ENCODE measurements at regions not wholly inside any gene's neighbourhood (a gene's known extent, or its start where the extent isn't known, plus 50 kb on each side); places are given as distances from the start of the nearest gene placed in this dataset.

DNA sequence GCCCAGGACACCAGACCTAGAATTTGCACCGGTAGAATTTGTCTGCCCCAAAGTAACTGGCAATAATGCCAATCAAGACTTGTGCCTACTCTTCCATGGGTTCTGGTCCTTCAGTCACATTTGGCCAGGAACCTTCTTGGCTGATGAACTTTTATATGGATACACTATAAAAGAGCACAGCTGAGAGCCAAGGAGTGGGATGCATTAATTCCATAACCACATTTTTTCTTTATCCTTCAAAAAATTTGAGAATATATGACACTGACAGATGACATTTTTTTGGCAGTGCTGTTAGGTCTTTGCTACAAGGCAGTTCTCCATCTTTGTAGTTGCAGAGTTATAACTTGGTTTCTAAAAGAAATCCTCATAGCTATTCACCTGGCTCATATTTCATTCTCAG is 129.2 kb upstream of the HDAC9 start:
- no peak for DNase-seq (ENCODE audit: insufficient read length, low spot score)
- TF ChIP-seq PAX5 (IDR thresholded peaks at IDR 0.05; ENCODE audit: insufficient read depth, low read length, severe bottlenecking), result no peak
- no peak for TF ChIP-seq POU2F2 (IDR thresholded peaks at IDR 0.05; ENCODE audit: low read depth, low read length)
- no peak for TF ChIP-seq SPI1 (IDR thresholded peaks at IDR 0.05; ENCODE audit: low read depth, low read length)
- no peak for TF ChIP-seq TAF1 (IDR thresholded peaks at IDR 0.05; ENCODE audit: low read depth, low read length)
- TF ChIP-seq POLR2AphosphoS5 (IDR thresholded peaks at IDR 0.05; ENCODE audit: low read depth, low read length), result no peak
- TF ChIP-seq POLR2A (IDR thresholded peaks at IDR 0.05; ENCODE audit: low read depth, low read length), result no peak
- no peak for FAIRE-seq

DNA sequence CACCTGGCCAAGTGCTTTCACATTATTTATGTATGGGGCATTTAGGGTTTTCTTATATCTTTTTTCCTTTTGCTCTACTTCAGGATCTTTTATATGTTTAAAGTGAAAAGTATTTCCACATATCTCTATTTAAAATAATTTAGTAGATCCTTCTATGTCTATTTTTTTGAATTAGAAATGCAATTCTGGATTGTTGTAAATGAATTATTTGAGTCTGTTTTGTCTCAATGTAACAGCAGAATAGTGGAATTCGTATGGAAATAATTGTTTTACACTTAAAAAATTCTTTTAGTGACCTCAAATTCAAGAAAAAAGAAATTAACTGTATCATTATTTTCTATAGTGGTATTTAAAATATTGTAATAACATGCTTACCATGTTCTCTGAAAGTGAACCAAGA is 126.5 kb upstream of the HDAC9 start:
- TF ChIP-seq POLR2A (IDR thresholded peaks at IDR 0.05; ENCODE audit: low read depth, low read length) (no peak), POU2F2 (IDR thresholded peaks at IDR 0.05; ENCODE audit: low read depth, low read length) (no peak), PAX5 (IDR thresholded peaks at IDR 0.05; ENCODE audit: insufficient read depth, low read length, severe bottlenecking) (no peak), POLR2AphosphoS5 (IDR thresholded peaks at IDR 0.05; ENCODE audit: low read depth, low read length) (no peak), TAF1 (IDR thresholded peaks at IDR 0.05; ENCODE audit: low read depth, low read length) (no peak), SPI1 (IDR thresholded peaks at IDR 0.05; ENCODE audit: low read depth, low read length) (no peak)
- DNase-seq (ENCODE audit: insufficient read length, low spot score) (no peak), FAIRE-seq (no peak)

DNA sequence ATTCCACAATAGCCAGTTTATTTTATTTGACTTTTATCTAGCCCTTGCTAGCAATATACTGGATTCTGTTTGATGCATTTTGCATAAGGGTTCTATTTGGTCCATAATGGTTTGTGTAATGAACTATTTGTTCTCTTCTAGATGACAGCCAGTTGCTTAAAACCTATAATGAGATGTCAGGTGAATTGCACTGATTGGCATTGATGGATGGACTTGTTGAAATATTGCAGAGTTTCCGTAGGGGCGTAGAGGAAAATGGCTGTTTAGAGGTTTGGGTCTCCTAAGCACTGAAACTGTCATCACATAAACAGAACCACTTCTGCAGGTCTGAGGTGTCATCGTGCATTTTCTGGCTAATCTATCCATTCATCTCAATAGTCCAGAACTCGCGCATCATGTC is 124.9 kb upstream of the HDAC9 start:
- DNase-seq (ENCODE audit: insufficient read length, low spot score), result no peak
- FAIRE-seq, result no peak
- TF ChIP-seq POU2F2 (IDR thresholded peaks at IDR 0.05; ENCODE audit: low read depth, low read length), result no peak
- TF ChIP-seq TAF1 (IDR thresholded peaks at IDR 0.05; ENCODE audit: low read depth, low read length), result no peak
- TF ChIP-seq PAX5 (IDR thresholded peaks at IDR 0.05; ENCODE audit: insufficient read depth, low read length, severe bottlenecking), result no peak
- TF ChIP-seq POLR2A (IDR thresholded peaks at IDR 0.05; ENCODE audit: low read depth, low read length), result no peak
- no peak for TF ChIP-seq SPI1 (IDR thresholded peaks at IDR 0.05; ENCODE audit: low read depth, low read length)
- TF ChIP-seq POLR2AphosphoS5 (IDR thresholded peaks at IDR 0.05; ENCODE audit: low read depth, low read length), result no peak

DNA sequence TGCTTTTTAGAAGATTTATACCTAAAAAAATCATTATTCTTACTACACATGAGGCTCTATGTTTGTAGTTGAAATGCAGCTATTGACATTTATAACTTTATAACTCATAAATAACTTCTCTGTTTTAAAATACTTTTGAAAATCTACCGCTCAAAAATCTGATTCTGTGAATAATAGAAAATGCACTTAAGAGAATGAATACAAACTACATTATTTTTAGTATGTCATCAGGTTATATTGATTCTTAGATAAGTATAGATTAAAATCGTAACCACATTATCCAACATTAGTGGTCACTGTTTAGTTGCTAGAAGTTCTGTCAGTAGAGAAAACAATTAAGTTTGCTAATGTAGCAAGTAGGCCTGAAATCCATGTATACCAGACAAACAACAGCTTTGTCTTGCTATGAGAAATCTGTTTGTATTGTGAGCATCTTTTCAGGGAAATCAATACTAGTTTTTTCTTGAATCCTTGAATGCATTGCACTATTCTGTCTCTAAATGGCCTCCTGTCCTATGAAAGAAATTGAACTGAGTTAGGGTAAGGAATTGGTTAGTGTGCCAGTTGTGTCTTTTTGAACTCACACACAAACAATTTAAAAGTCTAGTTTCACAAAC is 116.5 kb upstream of the HDAC9 start:
- TF ChIP-seq POU2F2 (IDR thresholded peaks at IDR 0.05; ENCODE audit: low read depth, low read length) (no peak), SPI1 (IDR thresholded peaks at IDR 0.05; ENCODE audit: low read depth, low read length) (no peak), POLR2A (IDR thresholded peaks at IDR 0.05; ENCODE audit: low read depth, low read length) (no peak), TAF1 (IDR thresholded peaks at IDR 0.05; ENCODE audit: low read depth, low read length) (no peak), PAX5 (IDR thresholded peaks at IDR 0.05; ENCODE audit: insufficient read depth, low read length, severe bottlenecking) (no peak), POLR2AphosphoS5 (IDR thresholded peaks at IDR 0.05; ENCODE audit: low read depth, low read length) (no peak)
- DNase-seq (ENCODE audit: insufficient read length, low spot score) (no peak), FAIRE-seq (no peak)

DNA sequence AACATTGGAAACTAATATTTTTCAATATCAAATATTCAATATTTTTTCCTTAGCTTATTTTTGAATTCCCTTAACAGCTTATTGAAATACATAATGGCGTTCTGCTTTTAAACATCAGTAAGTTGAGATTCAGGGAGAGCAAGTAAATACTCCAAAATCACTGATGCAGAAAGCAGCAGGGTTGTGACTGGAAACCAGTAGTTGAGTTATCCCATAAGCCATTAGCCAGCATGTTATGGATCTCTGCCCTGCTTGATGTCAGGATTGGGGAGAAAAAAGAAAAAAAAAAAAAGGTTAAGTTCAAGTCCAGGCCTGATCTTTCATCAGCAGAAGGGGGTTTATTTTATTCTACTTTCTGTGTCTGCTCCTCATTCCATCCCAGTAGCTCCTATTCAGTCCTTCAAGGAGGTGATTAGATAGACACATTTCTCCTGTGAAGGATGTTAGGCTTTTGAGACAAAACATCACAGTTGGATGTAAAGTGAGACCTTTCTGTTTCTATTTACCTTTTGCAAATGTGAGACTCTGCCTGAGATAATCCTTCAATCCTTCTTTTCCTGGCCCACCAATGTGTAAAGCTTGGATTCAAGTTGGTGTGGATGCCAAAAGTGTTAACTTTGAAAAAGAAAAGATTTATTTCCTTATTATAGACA is 110.9 kb upstream of the HDAC9 start:
- DNase-seq (ENCODE audit: insufficient read length, low spot score), result no peak
- FAIRE-seq, result no peak

DNA sequence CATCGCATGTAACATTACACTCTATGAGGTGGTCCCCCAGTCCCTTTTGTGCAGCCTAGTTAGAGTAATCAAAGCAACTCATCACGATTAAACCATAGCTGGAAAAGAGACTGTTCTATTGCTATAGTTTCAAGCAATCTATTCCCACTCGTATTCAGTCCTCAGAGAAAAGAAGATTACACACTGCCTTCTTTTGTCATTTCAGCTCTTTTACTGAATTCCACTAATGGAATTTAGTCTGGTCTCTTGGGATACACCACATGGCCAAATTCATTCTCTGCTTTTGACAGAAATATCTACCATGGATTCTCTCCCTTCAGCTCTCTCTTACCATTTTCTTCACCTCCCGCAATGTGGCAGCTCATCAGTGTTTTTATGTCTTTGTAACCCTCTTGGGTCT is 108.9 kb upstream of the HDAC9 start:
- no peak for DNase-seq (ENCODE audit: insufficient read length, low spot score)
- no peak for FAIRE-seq
- TF ChIP-seq POLR2A (IDR thresholded peaks at IDR 0.05; ENCODE audit: low read depth, low read length) (no peak), POU2F2 (IDR thresholded peaks at IDR 0.05; ENCODE audit: low read depth, low read length) (no peak), PAX5 (IDR thresholded peaks at IDR 0.05; ENCODE audit: insufficient read depth, low read length, severe bottlenecking) (no peak), TAF1 (IDR thresholded peaks at IDR 0.05; ENCODE audit: low read depth, low read length) (no peak), SPI1 (IDR thresholded peaks at IDR 0.05; ENCODE audit: low read depth, low read length) (no peak), POLR2AphosphoS5 (IDR thresholded peaks at IDR 0.05; ENCODE audit: low read depth, low read length) (no peak)

More for the DNA sequence above, 110.9 kb upstream of the HDAC9 start:
- no peak for TF ChIP-seq TAF1 (IDR thresholded peaks at IDR 0.05; ENCODE audit: low read depth, low read length)

DNA sequence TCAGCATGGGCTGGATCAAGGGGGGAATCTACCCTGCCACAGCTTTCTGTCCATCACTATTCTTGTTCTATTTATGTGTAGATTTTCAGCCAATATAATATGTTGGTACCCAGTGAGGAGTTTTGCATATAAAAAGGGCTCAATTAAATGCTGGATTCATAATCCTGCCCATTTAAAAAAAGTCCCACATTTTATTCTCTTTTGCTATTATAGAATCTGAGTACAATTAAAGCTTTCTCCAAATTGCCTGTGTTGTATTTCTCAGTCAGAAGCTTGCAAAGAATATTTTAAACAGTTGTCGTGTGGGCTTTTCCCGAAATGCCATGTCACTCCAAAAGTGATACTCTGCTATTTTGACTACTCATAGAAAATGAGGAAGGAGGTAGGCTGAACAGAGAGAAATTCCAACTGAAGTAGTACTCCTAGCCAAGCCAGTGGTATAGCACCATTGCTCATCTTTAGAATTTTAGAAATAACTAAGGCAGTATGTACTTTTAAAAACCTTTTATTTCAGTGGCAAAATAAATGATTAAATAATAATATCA is 108.3 kb upstream of the HDAC9 start:
- TF ChIP-seq POLR2A (IDR thresholded peaks at IDR 0.05; ENCODE audit: low read depth, low read length) (no peak), TAF1 (IDR thresholded peaks at IDR 0.05; ENCODE audit: low read depth, low read length) (no peak), SPI1 (IDR thresholded peaks at IDR 0.05; ENCODE audit: low read depth, low read length) (no peak), POLR2AphosphoS5 (IDR thresholded peaks at IDR 0.05; ENCODE audit: low read depth, low read length) (no peak), PAX5 (IDR thresholded peaks at IDR 0.05; ENCODE audit: insufficient read depth, low read length, severe bottlenecking) (no peak), POU2F2 (IDR thresholded peaks at IDR 0.05; ENCODE audit: low read depth, low read length) (no peak)
- no peak for FAIRE-seq
- DNase-seq (ENCODE audit: insufficient read length, low spot score), result no peak

DNA sequence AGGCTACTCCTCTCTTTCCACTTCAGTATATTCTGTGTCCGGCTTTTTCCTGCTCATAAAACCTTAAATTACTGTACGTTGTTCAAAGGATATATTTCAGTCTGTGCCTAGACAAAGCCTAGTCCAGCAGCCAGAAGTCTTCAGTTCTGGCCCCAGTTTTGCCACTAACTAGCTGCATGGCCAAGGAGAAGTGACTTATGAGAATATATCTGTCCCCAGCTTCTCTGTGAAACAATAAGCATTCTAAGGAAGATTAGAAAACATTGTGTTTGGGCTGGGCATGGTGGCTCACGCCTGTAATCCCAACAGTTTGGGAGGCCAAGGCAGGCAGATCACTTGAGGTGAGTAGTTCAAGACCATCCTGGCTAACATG is 105.0 kb upstream of the HDAC9 start:
- no peak for DNase-seq (ENCODE audit: insufficient read length, low spot score)
- FAIRE-seq, result no peak
- no peak for TF ChIP-seq PAX5 (IDR thresholded peaks at IDR 0.05; ENCODE audit: insufficient read depth, low read length, severe bottlenecking)
- no peak for TF ChIP-seq POLR2A (IDR thresholded peaks at IDR 0.05; ENCODE audit: low read depth, low read length)
- TF ChIP-seq SPI1 (IDR thresholded peaks at IDR 0.05; ENCODE audit: low read depth, low read length), result no peak; the same call in 1 of the 2 replicates
- no peak for TF ChIP-seq POLR2AphosphoS5 (IDR thresholded peaks at IDR 0.05; ENCODE audit: low read depth, low read length)
- TF ChIP-seq TAF1 (IDR thresholded peaks at IDR 0.05; ENCODE audit: low read depth, low read length), result no peak
- no peak for TF ChIP-seq POU2F2 (IDR thresholded peaks at IDR 0.05; ENCODE audit: low read depth, low read length)

DNA sequence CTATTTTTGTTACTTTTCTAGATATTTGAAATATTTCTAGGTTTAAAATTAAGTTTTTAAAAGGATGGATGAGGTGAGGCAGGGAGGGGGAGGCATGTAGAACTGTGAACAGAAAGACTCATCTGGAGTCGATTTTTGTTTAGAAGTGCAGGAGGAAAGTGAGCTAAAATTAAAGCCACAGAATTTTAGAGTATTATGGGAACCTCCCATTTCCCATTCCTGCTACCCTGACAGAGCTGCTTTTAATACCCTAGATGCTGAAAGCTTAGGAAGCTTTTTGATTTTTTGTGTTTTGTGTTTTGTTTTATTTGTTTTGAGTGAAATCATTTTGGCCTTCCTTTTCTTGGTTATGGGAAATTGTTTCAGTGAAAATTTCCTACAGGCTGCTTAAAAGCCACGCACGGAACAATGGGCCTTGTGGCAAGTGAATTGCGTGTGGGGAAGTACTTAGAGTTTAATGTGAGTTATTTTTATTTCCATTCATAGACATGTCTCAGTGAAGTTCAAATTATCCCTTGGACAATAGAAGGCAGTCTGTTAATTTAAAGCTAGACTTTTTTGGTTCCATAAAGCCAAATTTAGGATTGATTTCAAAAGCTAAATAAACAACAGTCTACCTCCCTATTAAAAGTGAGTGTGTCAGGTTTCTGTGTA is 102.0 kb upstream of the HDAC9 start:
- DNase-seq (ENCODE audit: insufficient read length, low spot score) (no peak), FAIRE-seq (no peak)
- TF ChIP-seq POLR2AphosphoS5 (IDR thresholded peaks at IDR 0.05; ENCODE audit: low read depth, low read length) (no peak), TAF1 (IDR thresholded peaks at IDR 0.05; ENCODE audit: low read depth, low read length) (no peak), SPI1 (IDR thresholded peaks at IDR 0.05; ENCODE audit: low read depth, low read length) (no peak), POLR2A (IDR thresholded peaks at IDR 0.05; ENCODE audit: low read depth, low read length) (no peak), POU2F2 (IDR thresholded peaks at IDR 0.05; ENCODE audit: low read depth, low read length) (no peak), PAX5 (IDR thresholded peaks at IDR 0.05; ENCODE audit: insufficient read depth, low read length, severe bottlenecking) (no peak)

All from GM12891 (cell line).